NCI-H1092 treated with DMSO at 0.1 percent for 48 hours (cell line): ENCODE measurements at regions not wholly inside any gene's neighbourhood (a gene's known extent, or its start where the extent isn't known, plus 50 kb on each side); places are given as distances from the start of the nearest gene placed in this dataset.
A peak's percentile ranks its signal among the peaks of the same experiment; 100 is the strongest.
"Not testable (repeated sequence)": the region's sequence is repeated elsewhere in the genome, so short reads cannot be mapped to it uniquely, and the experiment has no call there.

Experiments
- DNase-seq: peaks from one replicate; lab custom pipeline; 2025; lab: John Stamatoyannopoulos, UW

DNA sequence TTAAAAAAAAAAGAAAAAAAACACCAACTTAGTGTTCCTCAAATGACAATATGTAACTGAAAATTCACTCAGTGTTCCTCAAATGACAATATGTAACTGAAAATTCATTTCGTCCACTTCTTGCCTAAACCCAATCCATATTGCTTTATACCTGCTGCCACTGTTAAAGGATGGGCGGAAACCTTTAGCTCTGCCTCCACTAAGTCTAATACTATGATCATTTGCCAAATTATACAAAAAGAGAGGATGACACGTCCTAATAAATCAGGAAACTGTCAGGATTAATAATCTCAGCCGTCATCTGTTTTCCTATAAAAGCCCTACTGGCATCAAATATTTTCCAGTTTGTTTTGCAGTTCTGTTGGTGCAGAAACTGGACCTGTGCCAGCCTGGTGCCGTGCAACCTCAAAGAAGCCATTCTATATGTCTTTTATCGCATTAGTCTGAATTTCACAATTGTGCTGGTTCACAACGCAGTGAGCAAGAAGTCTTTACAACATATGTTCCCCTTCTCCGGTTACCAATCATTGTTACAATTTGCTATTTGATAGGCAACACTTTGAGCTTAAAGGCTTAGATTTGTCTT lies 160.4 kb upstream of the KCNH8 start:
- DNase-seq, result peak; percentile 32

DNA sequence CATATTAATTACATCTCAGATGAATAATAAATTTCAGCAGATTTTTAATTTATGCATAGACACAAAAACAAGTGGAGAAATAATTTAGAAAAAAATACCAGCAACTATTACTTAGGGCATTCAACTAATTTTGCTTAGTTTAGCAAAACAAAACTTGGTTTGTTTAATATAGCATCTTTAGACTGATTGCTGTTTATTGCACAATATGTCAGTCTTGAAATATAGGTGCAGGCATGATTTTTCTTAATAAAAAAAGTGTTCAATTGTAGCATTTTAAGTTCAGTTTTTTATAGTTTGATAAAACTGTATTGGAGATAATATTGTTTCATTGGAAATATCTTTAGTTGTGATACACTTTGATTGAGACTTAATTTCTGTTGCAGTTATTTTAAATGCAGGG lies 161.2 kb upstream of the KCNH8 start:
- no peak for DNase-seq

DNA sequence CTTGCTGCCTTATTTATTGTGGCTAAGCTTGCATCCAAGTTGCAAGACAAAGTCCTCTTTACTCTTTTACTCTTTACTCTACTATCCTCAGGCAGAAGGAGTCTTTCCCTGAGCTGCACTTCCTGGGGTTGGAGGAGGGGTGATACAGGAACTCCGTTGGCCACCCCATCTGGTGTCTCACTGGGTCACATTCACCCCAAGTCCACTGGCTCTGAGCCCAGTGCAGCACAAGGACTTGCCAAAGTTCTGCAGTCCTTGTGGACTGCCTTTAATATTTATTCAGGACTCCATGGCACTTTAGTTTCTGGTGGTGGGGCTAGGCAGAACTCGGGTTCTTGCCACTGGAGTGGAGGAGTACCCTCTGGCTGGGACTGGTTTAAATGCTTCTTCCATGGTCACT lies 165.4 kb upstream of the KCNH8 start:
- DNase-seq, result no peak

DNA sequence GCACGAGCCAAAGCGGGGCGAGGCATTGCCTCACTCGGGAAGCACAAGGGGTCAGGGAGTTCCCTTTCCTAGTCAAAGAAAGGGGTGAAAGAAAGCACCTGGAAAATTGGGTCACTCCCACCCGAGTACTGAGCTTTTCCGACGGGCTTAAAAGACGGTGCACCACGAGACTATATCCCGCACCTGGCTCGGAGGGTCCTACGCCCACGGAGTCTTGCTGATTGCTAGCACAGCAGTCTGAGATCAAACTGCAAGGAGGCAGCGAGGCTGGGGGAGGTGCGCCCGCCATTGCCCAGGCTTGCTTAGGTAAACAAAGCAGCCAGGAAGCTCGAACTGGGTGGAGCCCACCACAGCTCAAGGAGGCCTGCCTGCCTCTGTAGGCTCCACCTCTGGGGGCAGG lies 172.2 kb upstream of the KCNH8 start:
- DNase-seq, result not testable (repeated sequence)

DNA sequence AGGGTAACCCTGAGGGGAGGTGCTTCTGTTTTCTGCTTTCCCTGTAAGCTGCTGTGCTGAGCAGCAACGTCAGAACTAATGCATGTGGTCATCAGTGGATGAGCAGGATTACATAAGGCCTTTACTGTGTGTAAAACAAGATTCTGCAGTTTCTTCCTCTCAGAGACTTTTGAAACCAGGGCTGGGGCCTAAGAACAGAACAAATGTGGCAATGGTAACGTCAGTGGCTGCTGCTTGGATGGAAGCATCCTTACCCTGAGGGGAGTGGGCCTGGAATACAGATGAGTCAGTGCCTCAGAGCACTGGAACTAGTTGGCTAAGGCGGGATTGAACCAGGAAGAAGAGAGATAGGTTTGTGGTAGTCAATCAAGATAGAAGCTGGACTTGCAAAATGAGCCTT lies 180.2 kb upstream of the KCNH8 start:
- no peak for DNase-seq

DNA sequence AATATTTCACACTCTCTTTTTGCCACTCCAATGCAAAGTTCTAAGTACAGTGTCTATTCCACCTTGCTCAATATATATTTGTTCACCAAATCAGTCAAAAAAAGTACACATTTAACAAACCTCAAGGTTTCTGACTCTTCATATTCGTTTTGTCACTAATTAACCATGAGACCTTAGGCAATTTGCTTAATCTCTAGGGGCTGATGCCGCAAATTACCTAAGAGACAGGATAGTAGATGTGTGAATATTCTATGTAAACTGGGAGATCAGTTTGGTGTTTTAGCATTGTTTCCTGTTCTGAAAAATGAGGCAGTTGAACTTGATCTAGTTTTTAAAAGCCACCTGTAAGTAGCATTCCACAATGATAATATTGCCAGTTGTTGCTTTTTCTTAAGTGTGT lies 182.5 kb upstream of the KCNH8 start:
- no peak for DNase-seq

DNA sequence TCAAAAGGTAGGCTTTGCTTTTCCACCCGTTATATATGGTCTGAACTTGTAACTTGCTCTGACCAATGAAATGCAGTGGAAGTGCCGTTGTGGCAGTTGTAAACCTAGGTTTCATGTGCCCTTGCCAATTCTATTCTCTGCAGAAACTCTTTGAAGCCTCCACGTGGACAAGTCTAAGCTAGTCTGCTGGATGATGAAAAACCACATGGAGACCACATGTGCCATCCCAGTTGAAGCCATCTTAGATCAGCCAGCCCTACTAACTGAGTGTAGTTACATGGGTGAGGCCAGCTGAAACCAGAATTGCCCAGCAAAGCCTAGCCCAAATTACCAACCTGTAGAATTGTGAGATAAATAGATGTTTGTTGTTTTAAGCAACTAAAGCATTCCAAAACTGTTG lies 183.7 kb upstream of the KCNH8 start:
- no peak for DNase-seq

DNA sequence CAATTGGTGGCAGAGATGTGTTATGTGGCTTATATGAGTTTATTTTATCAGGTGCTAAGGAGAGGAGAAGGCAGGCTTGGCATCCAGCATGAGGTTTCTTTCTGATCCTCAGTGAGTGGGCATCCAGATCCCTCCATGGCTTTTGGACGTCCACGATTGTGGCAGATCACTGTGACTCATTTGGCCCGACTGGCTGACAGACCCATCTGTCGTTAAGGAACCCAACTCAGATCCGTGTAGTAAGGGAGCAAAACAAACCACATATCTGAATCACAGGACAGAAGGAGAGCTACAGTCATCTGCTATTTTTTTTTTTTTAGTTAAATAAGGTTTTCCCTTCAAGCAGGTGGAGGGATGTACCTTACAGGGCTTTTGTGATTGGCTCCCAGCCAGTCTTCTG lies 197.0 kb upstream of the KCNH8 start:
- DNase-seq, result no peak

DNA sequence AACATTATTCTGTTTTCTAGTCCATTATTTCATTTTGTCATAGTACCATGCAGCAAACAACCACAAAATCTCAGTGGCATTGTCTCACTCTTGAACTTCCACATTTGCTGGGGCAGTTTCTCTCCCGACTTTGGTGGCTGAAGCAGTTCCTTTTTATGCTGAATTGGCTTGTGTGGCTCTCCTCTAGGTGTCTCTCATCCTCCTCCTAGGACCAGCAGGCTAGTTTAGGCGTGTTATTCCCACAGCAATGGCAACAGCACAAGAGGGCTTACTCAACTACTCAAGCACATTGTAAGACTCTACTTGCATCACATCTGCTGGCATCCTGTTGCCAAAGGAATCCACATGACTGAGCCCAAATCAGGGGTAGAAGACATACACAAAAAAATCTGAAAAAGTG lies 201.8 kb upstream of the KCNH8 start:
- DNase-seq, result no peak

DNA sequence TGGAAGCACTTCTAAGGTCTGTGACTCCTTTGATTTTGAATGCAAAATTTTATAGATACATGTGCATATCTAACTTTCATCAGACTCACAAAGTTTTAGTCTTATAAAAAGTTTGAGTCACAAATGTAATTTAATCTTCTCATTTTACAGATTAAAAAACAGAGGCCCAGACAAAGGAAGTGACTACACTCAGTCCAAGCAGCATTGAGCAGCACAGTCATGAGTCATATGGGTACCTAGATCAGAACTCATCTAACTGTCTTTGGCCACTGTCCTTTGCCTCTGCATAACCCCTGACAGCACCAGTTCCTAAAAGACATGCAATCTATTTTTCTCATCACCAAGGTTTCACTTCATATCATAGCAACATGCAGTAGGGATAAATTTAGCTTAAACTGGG lies 210.7 kb upstream of the KCNH8 start:
- DNase-seq, result no peak

DNA sequence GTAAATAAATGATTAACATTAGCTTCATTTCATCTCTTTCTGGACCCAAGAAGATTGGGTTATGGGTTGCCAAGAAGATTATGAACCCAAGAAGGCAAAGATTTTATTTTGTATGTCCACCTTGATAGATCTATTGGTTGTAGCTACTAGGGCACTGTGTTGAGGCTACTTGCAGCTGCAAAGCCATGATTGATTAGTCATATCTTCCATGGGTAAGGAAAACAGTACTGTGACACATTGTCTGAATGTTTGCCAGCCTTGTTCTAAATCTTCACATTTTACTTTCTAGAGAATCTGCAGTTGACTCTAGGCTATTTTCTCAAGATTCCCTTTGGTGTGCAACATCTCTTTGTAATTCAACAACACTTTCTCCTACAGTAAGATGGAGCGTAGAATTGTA lies 229.2 kb upstream of the KCNH8 start:
- DNase-seq, result no peak

DNA sequence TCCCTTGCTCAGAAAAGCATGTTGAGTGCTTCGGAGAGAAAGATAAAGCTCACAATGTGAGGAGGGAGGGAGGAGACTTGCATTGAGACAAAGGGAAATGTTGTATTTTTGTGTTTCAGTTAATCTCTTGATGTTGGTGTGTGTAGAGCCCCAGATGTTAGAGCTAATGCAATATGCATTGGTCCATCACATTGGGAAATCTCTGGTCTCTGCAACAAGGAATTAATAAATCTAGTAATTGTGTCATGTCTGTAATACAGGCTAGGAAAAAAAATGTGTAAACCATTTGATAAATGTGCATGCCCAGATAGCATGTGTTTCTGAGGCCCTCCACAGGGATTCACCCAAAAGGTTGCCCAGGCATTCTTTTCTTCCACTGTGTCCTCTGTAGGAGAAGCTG lies 230.4 kb upstream of the KCNH8 start:
- DNase-seq, result no peak

DNA sequence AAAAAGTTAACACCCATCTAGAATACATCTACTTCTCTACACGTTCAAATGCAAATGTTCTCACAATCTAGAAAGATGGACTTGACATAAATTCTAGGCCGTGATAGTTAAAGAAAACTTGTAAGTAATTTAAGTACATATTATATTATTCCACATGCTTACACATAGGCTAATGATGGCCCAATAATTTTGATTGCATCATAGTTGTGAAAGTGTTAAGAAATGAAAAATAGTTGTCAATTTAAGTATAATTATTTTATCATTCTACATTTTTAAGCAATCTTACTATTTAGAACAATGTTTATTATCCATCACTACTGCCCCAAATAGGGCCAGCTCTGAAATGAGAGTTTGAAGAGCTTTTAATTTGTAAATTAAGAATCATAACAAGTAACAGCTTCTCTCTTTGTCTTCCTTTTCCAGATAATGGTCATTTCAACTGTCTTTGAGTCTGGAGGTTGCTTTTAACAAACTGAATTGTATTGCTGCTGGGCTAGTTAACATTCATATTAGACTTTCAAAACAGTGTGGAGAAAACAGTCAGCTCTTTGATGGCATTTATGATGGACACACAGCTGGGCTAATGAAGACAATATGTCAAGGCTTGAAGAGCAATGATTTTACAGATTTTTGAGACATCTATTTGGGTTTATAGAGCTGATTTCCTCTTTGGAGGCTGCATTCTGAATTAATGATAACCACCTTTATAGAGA lies 246.1 kb upstream of the KCNH8 start:
- DNase-seq, result no peak

DNA sequence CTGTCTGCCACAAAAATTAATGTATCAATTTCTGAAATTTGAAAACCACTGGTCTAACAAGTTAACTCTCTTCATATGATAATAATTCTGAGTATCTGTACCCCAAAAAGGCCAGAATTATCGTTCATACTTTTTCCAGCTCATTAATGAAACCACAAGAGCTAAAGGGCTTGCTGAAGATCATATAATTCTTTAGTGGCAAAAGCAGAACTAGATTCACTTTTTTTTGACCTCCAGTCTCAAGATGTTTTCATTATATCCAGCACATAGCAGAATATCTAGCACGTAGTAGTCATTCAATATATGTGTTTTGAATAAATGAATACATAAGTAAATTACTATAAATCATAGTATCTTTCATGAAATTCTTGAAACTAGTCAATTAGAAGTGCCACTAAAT lies 246.7 kb upstream of the KCNH8 start:
- no peak for DNase-seq

DNA sequence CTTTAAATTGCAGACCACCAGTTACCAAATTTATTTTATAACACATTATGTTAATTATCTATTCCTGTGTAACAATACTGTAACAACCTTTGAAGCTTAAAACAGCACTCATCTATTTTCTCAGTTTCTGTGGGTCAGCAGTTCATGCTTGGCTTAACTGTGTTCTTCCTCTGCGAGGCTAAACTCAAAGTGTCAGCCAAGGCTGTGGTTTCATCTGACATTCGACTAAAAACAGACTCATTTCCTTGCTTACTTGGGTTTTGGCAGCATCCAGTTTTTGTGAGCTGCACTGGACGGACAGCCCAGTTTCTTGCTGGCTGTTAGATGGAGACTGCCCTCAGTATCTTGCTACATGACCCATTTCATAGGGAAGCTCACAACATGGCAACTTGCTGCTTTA lies 247.3 kb upstream of the KCNH8 start:
- no peak for DNase-seq

DNA sequence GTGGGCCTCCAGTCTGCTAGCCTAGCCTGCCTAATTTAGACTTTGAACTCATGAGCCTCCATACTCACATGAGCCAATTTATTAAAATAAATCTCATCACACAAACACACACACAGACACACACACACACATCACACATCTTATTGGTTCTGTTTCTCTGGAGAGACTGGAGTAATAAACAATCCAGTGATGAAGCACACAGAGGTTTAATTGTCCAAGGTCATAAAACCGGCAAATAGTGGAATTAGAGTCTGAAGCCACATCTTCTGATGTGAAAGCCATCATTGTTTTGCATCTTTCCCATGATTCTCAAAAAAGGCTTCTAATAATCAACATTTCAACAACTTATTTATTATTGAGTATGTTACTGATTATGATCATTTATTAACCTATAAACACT lies 249.4 kb upstream of the KCNH8 start:
- DNase-seq, result no peak

DNA sequence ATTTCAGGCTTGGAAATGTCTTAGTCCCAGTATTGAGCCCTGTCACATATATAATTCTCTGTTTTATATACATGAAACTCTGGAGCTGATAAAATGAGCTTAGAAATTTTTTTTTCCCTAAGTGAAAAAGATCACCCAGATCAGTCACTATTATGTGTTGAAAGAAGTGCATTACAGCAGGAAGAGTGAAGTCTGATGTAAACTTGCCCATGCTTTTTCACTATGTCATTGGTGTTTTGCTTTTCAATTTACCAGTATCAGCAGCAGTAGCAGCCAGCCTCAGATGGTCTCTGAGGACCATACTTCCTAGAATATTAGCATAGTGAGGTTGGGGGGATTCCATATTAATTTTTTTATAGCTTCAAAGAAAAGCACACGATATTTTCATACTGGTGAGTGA lies 255.6 kb upstream of the KCNH8 start:
- no peak for DNase-seq

DNA sequence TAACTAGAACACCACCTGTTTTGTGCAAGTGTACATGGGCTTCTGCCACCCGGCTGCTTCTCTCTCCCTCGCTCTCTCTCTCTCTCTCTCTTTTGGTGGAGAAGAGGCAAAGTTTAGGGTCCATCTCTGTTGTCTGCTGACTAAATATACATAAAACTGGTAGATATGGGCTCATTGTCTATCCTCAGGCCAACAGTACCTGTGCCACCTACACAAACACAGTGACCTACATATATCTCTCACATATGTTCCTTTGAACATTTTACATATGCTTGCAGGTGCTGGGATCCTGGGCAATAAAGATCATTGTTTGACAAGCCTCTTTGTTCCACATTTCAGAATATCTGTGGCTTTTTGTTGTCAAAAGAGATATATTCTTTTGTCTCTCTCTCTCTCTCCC lies 256.3 kb upstream of the KCNH8 start:
- no peak for DNase-seq

DNA sequence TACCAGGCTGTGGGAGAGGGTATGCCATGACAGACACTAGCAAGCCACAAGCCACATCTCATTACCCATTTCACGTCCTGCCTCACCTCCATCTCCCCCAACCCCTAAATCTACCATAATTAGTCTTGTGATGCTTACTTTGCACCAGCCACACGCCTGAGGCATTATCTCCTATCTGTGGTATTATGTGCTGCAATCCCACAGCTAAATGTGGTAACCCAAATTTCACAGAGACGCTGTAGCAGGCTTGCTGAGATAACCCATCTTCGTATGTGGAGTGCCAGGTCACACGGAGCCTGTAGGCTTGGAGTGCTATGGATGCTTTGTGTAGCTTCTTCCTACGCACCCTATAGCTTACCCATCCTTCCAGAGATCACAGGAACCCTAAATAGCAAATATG lies 256.7 kb upstream of the KCNH8 start:
- DNase-seq, result no peak

DNA sequence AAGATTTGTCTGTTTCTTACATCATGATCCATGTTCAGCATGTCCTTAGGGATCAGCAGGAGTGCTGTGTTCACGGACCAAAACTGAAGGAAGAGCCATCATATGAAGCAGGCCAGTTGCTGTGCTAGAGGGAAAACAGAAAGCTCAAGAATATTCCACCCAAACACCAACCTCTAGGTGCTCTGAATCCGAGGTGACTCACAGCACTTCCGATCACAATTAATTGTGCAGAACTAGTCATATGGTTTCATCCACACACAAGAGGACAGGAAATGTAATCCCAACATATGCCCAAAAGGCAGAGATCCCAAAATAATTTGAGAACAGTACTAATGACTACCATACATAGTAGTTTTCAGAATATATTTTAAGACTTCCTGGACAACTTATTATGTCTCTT lies 257.9 kb upstream of the KCNH8 start:
- no peak for DNase-seq

DNA sequence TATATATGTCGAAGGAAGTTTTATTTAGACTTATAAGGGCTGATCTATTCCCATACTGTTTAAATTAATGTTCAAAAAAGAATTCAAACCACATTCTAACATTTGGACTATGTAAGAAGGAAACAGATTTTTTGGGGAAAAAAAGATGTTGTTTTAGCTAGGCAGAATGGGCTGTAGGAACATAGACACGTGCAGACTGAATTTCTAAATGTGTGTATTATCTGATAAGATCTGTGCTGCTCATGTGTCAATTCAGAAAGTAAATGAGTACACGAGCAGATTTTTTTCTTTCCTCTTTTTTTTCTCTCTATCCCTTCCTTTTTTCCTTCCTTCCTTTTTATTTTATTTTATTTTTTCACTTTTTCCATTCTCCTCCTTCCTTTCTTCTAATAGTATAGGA lies 259.5 kb upstream of the KCNH8 start:
- DNase-seq, result no peak

DNA sequence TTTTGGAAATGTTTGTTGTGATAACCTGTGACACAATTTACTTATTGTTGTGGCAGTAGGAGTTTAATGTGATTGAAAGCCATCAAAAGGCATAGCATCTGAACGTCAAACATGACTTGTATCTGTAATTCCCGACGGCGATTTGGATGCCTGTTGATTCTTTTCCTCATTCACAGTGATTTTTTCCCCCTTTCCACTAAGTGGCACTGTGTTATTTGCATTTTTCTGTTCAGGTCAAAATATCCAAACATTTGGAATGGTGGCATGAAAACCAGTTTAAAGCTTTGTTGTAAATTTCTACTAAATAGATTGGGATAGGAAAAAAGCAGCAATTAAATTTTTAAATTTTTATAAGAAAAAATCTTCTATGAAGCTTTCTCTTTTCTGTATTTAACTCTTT lies 259.9 kb upstream of the KCNH8 start:
- no peak for DNase-seq

DNA sequence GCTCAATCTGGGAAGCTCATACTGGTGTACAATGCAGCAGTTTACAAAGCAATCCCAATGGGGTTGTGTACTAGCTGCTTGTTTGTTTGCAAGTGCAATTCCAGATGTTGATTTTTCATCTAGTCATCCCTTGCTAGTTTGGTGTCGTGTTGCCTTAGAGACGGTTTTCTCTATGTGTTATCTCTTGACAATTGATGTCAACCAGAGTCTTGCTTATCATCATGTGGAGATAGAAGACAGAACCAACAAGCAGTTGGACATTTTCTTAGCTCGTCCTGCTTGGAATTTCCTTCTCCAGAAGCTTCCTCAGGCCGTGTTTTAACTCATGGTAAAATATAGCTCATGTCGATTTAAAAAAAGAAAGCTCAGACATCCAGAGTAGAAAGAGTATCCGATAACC lies 262.0 kb upstream of the KCNH8 start:
- no peak for DNase-seq

DNA sequence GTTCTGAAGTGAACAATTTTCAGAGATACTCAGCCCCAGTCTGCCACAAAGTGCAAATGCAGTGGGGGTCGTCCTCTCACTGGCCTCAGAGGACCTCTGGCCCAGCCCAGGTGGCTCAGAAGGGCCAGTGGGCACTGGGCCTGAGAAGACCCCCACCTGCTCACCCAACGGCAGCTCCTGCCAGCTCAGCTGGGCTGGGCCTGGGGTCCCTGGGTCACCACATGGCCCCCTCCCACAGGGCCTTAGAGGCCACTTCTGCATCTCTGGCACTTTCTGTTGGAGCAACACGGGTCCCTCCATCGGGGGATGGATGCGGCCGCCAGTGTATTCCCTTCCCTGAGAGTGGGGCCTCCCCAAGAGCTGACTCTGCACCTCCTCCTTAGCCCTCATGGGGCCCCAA lies 262.7 kb upstream of the KCNH8 start:
- DNase-seq, result no peak
